ENCODE measurements at regions not wholly inside any gene's neighbourhood (a gene's known extent, or its start where the extent isn't known, plus 50 kb on each side); places are given as distances from the start of the nearest gene placed in this dataset.

DNA sequence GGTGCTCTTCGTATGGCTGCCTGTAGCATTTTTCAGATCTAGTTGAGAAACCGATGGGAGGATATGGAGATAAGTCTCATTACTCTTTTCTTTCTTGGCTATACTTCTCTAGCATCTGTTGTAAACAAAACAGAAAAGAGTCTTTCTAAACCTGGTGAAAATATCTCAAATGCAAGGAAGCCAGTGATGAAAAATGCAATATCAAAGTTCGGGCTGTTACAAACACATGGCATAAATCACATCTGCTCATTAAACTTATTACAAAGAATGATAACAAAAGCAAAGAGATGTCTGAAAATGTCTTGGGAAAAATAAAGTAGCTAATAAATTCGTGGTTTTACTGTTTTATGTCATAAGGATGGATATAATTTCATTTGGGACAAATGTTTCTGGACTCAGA is 71.8 kb upstream of the IGFBP3 start:
- DNase-seq (ENCODE audit: extremely low read depth, low read depth) = no peak

DNA sequence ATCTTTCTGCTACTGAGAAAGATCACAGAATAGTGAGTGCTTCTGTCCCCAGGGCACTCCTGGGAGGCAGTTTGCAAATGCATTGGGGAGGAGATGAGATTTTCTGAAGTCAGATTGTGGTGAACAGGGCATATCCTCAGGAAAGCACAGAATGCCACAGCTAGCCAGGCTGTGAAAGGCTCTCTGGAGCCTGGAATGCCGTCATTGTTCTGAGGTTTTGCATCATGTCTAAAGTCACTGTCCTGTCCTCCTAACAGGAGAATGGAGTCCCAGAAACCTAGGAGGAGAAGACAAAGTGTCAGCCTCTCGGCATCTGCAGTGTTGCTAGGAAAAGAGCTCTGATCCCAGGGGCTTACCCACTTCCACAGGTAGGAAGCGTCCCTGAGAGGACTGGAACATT is 69.2 kb upstream of the IGFBP3 start:
- DNase-seq (ENCODE audit: extremely low read depth, low read depth) = no peak

- DNase-seq (ENCODE audit: extremely low read depth, low read depth) = no peak
These were observed 67.5 kb upstream of the IGFBP3 start for GRCh38 chr7:45988405-45989057.

GRCh38 chr7:45987521-45988290 is 66.6 kb upstream of the IGFBP3 start:
- DNase-seq (ENCODE audit: extremely low read depth, low read depth) = no peak

DNA sequence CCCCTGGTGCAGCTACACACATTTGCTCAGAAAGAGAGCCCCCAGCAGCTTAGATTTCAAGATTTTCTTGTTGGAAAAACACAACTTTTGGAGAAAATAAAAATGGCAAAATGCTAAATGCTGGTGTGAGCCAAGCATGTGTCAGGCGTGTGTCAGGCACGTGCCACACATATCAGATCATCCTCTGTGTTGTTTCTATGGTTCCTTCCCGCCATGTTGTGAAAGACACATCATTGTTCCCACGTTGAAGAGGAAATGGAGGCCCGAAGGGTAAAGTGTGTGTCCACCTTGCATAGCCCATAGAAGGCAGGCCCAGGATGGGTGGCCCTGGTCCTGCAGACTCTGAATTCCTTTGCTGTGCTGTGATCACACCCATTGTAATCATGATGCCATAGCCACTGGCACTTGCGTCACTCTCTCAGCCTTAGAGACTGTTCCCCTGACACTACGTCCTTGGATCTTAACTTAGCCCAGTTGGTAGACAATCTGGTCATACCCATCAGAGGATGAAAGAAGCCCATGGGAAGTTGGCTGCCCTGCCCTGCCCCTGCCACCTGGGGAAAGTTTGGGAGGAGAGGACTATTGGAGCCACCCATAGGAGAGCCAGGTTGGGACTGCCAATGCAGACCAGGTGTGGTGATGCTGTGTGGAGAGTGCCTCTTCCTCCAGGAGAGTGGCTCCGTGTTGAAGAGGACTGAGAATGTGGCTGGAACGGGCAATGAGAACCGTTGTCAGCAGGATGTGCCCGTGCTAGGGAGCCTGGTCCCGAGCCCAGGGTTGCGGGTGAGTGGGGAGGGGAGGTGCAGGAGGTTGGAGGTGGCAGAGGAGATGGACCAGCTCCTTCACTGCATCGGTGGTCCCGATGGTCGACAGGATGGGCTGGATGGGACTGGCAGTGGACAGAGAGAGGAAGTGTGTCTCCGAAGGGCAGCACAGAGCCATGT is 65.6 kb upstream of the IGFBP3 start:
- DNase-seq (ENCODE audit: extremely low read depth, low read depth) = no peak

DNA sequence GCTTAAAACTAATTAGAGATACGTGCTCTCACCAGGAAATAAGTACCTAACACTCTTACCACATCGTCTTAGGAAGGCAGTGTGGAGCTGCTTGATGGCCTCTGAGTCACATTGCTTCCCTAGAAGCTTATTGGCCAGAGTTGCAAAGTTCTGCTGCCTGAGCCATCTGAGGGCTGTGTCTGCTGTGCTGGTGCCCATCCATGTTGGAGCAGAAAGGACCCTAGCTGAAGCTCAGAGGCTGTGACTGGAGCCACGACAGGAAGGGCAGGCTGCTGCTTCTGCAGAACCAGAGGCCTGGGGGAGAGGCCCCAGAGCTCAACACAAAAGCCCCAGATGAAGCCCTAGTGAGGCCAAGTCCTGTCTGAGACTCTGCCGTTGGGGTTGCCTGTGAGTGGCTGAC is 64.8 kb upstream of the IGFBP3 start:
- DNase-seq (ENCODE audit: extremely low read depth, low read depth) = no peak

DNA sequence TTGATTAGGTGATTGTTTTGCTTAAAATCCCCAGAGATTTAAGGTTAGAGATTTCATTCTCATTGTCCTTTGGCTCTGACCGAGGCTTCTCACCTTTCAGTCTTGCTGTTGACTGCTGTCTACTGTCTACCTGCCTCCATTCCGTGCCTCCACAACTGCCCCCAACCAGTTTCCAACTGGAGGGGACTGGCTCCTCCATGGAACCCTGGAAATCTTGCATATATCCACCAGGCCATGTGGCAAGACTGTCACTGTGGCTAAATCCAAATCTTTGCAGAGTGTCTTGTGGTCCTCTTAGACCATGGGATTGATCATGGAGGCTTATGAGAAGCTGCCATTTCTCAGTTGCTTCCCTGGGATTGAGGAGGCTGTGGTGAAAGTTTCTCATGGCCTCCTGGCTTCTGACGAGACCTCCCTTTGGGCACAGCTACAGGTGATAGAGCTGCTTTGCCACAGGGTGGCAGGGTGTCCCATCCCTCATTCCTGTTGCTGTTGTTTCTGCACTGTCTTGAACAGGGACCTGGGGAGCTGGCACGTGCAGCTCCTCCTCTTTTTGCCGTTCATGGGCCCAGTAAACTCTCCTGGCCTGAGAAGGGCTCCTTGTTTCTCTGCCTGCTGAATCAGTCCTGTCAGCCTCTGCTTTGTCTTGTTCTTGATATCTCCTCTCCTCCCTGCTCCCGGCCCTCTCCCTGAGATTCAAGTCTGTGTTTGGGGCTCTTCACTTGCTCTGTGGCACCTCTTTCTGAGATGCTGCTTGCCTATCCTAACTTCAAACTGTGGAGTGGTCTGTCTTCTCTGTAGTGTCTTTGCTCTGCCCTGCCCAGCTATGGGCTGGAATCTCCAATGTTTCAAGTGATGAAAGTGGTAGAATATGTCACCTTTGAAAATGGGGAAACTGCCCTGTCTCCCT is 63.6 kb upstream of the IGFBP3 start:
- DNase-seq (ENCODE audit: extremely low read depth, low read depth) = no peak

DNA sequence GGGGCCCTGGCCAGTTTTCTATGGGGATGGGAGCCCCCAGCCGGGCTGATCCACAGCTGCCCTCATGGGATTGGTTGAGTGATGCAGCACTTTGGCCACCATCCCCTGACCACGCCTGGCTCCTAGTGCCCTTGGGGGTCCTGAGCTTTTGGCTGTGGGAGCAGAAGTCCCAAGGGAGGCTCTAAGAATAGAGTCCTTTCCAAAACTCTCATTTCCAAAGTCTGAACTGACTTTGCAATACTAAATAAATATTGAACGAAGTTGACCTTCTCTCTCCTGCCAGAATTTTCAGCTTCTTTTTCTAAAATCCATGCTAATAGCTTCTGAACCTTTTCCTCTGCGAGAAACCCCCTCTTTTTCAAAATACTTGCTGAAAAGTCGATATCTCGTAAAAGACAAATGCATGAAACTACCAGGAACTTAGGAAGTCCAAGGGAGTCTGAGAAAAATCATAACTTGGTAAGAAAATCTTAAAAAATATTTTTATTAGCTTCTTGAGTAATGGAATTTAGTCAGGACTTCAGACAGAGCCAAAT is 62.7 kb upstream of the IGFBP3 start:
- DNase-seq (ENCODE audit: extremely low read depth, low read depth) = no peak

- no peak for DNase-seq (ENCODE audit: extremely low read depth, low read depth)
These were observed 62.0 kb upstream of the IGFBP3 start for GRCh38 chr7:45982907-45983719.

GRCh38 chr7:45982132-45982531 is 61.1 kb upstream of the IGFBP3 start:
- DNase-seq (ENCODE audit: extremely low read depth, low read depth) = no peak

GRCh38 chr7:45980973-45981372 is 59.9 kb upstream of the IGFBP3 start:
- DNase-seq (ENCODE audit: extremely low read depth, low read depth) = no peak

DNA sequence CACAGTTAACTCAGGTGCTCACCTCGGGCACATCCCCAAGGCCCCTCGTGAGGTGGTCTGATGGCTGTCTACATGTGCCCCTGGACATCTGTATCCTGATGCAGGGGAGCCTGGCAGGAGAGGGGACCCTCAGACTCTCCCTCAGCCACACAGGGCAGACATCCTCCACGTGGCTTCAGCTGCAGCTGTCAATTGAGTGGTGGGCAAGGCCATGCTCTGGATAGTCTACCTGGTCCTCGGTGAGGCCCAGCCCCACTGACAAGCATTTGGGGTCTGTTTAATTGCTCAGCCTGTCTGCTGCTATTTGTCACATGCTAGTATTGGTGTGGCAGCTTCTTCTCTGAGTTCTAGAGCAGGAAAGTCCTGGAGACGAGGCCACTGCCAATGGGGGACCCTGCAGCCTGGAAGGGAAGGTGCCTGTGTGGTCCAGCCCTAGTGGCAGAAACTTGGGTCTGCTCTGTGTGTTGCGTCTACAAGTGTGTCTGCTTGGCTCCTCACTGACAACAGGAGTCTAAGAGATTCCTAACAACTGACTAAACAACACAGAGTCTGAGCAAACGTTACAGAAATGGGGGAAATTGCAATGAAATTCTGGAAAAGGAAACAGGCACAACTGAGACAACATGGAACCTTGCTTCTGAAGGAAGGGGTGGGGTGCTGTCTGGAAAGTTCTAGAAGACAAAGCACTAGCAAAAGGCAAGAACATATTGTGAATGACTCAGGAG is 59.3 kb upstream of the IGFBP3 start:
- DNase-seq (ENCODE audit: extremely low read depth, low read depth) = no peak

- no peak for DNase-seq (ENCODE audit: extremely low read depth, low read depth)
These were observed 58.5 kb upstream of the IGFBP3 start for GRCh38 chr7:45979275-45980180.

DNA sequence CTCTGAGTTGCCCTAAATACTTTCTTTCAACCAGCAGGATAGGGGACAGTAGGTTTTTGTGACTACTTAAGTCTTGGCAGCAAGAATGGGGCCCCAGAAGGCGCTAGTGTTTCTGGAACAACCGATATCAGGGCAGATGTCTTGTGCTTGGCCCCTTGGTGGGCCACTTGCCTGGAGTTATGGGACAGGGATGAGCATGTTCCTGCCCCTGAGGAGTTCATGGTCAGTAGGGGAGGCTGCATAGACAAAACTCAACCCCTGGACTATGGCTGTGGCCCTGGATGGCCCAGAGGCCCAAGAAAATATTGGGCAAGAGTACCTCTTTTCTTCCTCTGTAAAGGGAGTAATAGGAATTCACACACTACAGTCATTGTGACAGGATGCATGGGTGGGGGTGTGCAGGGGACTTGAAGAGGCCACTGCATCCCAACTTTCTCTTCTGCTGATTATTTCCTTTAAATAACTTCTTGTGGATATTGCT is 57.7 kb upstream of the IGFBP3 start:
- DNase-seq (ENCODE audit: extremely low read depth, low read depth) = no peak

GRCh38 chr7:45978010-45978681 is 57.1 kb upstream of the IGFBP3 start:
- DNase-seq (ENCODE audit: extremely low read depth, low read depth) = peak; percentile 91

GRCh38 chr7:45977256-45977780 is 56.2 kb upstream of the IGFBP3 start:
- no peak for DNase-seq (ENCODE audit: extremely low read depth, low read depth)

- DNase-seq (ENCODE audit: extremely low read depth, low read depth) = no peak
These were observed 55.4 kb upstream of the IGFBP3 start for GRCh38 chr7:45976485-45976856.

All from NCI-H460 (cell line).